ENCODE measurements at regions not wholly inside any gene's neighbourhood (a gene's known extent, or its start where the extent isn't known, plus 50 kb on each side); places are given as distances from the start of the nearest gene placed in this dataset.

DNA sequence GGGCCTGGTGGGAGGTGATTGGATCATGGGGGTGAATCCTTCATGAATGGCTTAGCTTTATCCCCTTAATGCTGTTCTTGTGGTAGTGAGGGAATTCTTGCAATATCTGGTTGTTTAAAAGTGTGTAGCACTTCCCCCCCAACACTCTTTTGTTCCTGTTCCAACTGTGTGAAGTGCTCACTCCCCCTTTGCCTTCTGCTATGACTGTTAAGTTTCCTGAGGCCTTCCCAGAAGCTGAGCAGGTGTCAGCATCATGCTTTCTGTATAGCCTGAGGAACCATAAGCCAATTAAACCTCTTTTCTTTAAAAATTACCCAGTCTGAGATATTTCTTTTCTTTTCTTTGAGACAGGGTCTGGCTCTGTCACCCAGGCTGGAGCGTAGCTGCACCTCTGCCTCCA lies 139.4 kb downstream of the RNF152 start:
- ChIA-PET POLR2A (no interaction called here), RAD21 (ENCODE audit: low non-redundant PET in 1 of 2, low total read pairs in 2 of 2, uncharacterized antibody in 2 of 2, unreplicated experiment in 2 of 2) (no interaction called here), CTCF (no interaction called here)
- Histone ChIP-seq H3K4me3 (replicated peaks in 1 of 2; ENCODE audit: low read depth in 1 of 2, low read length in 2 of 2) (no peak overlapping the region), H2AFZ (ENCODE audit: low read depth, low read length, poor library complexity, severe bottlenecking) (no peak overlapping the region), H3K4me2 (ENCODE audit: low read length) (no peak overlapping the region), H3K9me2 (ENCODE audit: insufficient read depth) (no peaks in the 10 kb centered on the region), H3K36me3 (ENCODE audit: control insufficient read depth in 1 of 2, insufficient read depth in 2 of 2, low read length in 2 of 2) (no peaks in the 10 kb centered on the region), H3K79me2 (ENCODE audit: insufficient read depth, low read length) (no peaks in the 10 kb centered on the region), H3K27me3 (ENCODE audit: insufficient read depth, low read length) (0 out of 2 replicates have a peak, but pooled peaks cover 3% of the 10 kb centered on the region), H3K9me3 (ENCODE audit: control insufficient read depth in 1 of 2, insufficient read depth in 1 of 2, low read depth in 1 of 2, low read length in 2 of 2) (no peaks in the 10 kb centered on the region), H3K4me1 (ENCODE audit: control insufficient read depth in 1 of 2, insufficient read depth in 2 of 2, low read length in 2 of 2) (no peaks in the 10 kb centered on the region), H3K27ac (ENCODE audit: low read depth, low read length) (no peak overlapping the region), H4K20me1 (ENCODE audit: insufficient read depth) (no peaks in the 10 kb centered on the region), H3K9ac (ENCODE audit: low read length) (no peak overlapping the region)
- BruUV-seq (replicated peaks): no TSS peak
- DNase-seq (ENCODE audit: low read depth, low spot score): no peak
- TF ChIP-seq TCF7L2 (IDR thresholded peaks at IDR 0.05; ENCODE audit: borderline replicate concordance, extremely low read depth, insufficient read depth, insufficient read length) (no peak), POLR2AphosphoS5 (IDR thresholded peaks at IDR 0.05; ENCODE audit: low read depth, low read length) (no peak), CBX3 (IDR thresholded peaks at IDR 0.05; ENCODE audit: low read depth) (no peak), YY1 (IDR thresholded peaks at IDR 0.05; ENCODE audit: extremely low read depth, insufficient replicate concordance, low read depth, low read length) (no peak), EGR1 (IDR thresholded peaks at IDR 0.05; ENCODE audit: low read depth) (no peak), JUND (IDR thresholded peaks at IDR 0.05) (no peak), EZH2 (IDR thresholded peaks at IDR 0.05) (no peak), SP1 (IDR thresholded peaks at IDR 0.05; ENCODE audit: low read depth) (no peak), RAD21 (IDR thresholded peaks at IDR 0.05; ENCODE audit: low read depth) (no peak), SIN3A (IDR thresholded peaks at IDR 0.05; ENCODE audit: low read depth) (no peak), CEBPB (IDR thresholded peaks at IDR 0.05; ENCODE audit: low read depth) (no peak), ZNF274 (IDR thresholded peaks at IDR 0.05; ENCODE audit: low read depth, low read length) (no peak), POLR2A (IDR thresholded peaks at IDR 0.05; ENCODE audit: borderline replicate concordance, extremely low read depth, insufficient read depth, insufficient read length) (no peak), EZH2phosphoT487 (IDR thresholded peaks at IDR 0.05; ENCODE audit: borderline replicate concordance) (no peak), ZFX (IDR thresholded peaks at IDR 0.05) (no peak)
- TF ChIP-seq, protein P1, sequence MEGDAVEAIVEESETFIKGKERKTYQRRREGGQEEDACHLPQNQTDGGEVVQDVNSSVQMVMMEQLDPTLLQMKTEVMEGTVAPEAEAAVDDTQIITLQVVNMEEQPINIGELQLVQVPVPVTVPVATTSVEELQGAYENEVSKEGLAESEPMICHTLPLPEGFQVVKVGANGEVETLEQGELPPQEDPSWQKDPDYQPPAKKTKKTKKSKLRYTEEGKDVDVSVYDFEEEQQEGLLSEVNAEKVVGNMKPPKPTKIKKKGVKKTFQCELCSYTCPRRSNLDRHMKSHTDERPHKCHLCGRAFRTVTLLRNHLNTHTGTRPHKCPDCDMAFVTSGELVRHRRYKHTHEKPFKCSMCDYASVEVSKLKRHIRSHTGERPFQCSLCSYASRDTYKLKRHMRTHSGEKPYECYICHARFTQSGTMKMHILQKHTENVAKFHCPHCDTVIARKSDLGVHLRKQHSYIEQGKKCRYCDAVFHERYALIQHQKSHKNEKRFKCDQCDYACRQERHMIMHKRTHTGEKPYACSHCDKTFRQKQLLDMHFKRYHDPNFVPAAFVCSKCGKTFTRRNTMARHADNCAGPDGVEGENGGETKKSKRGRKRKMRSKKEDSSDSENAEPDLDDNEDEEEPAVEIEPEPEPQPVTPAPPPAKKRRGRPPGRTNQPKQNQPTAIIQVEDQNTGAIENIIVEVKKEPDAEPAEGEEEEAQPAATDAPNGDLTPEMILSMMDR (IDR thresholded peaks at IDR 0.05 in 2 of 3, conservative IDR thresholded peaks at IDR 0.05 in 1 of 3; ENCODE audit: borderline replicate concordance in 1 of 3, insufficient read depth in 1 of 3, low read depth in 2 of 3, low read length in 2 of 3): no peak
- TF ChIP-seq, protein P2, sequence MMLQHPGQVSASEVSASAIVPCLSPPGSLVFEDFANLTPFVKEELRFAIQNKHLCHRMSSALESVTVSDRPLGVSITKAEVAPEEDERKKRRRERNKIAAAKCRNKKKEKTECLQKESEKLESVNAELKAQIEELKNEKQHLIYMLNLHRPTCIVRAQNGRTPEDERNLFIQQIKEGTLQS (IDR thresholded peaks at IDR 0.05): no peak
- TF ChIP-seq, protein P3, sequence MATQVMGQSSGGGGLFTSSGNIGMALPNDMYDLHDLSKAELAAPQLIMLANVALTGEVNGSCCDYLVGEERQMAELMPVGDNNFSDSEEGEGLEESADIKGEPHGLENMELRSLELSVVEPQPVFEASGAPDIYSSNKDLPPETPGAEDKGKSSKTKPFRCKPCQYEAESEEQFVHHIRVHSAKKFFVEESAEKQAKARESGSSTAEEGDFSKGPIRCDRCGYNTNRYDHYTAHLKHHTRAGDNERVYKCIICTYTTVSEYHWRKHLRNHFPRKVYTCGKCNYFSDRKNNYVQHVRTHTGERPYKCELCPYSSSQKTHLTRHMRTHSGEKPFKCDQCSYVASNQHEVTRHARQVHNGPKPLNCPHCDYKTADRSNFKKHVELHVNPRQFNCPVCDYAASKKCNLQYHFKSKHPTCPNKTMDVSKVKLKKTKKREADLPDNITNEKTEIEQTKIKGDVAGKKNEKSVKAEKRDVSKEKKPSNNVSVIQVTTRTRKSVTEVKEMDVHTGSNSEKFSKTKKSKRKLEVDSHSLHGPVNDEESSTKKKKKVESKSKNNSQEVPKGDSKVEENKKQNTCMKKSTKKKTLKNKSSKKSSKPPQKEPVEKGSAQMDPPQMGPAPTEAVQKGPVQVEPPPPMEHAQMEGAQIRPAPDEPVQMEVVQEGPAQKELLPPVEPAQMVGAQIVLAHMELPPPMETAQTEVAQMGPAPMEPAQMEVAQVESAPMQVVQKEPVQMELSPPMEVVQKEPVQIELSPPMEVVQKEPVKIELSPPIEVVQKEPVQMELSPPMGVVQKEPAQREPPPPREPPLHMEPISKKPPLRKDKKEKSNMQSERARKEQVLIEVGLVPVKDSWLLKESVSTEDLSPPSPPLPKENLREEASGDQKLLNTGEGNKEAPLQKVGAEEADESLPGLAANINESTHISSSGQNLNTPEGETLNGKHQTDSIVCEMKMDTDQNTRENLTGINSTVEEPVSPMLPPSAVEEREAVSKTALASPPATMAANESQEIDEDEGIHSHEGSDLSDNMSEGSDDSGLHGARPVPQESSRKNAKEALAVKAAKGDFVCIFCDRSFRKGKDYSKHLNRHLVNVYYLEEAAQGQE (IDR thresholded peaks at IDR 0.05; ENCODE audit: low read depth): no peak
- TF ChIP-seq, protein P4, sequence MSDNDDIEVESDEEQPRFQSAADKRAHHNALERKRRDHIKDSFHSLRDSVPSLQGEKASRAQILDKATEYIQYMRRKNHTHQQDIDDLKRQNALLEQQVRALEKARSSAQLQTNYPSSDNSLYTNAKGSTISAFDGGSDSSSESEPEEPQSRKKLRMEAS (IDR thresholded peaks at IDR 0.05): no peak
- intact Hi-C loops (cut with micrococcal nuclease): no loop called here
- ATAC-seq: no peak

All from HCT116 (cell line).